ACC112 (cell line): ENCODE measurements at regions not wholly inside any gene's neighbourhood (a gene's known extent, or its start where the extent isn't known, plus 50 kb on each side); places are given as distances from the start of the nearest gene placed in this dataset.
A peak's percentile ranks its signal among the peaks of the same experiment; 100 is the strongest.
"Not testable (repeated sequence)": the region's sequence is repeated elsewhere in the genome, so short reads cannot be mapped to it uniquely, and the experiment has no call there.

Experiments
- H2AFZ ChIP-seq: fragments of 200-600 bp; sonication (generic); one replicate; pipeline ENCODE4 v1.6.0; 2017; ENCODE audit warnings: antibody characterized with exemption, low read length; ENCODE audit not compliant: unreplicated experiment
- H3K27ac ChIP-seq: fragments of 200-600 bp; sonication (generic); 2 replicates; pipeline ENCODE4 v1.5.1; 2014; ENCODE audit warnings: low read depth, mild to moderate bottlenecking, antibody characterized with exemption, low read length, moderate library complexity
- H3K27me3 ChIP-seq: fragments of 200-600 bp; sonication (generic); 2 replicates; pipeline ENCODE4 v1.6.1; 2014; ENCODE audit warnings: mild to moderate bottlenecking, antibody characterized with exemption, low read length, moderate library complexity, mixed read lengths; ENCODE audit not compliant: insufficient read depth
- H3K36me3 ChIP-seq: fragments of 200-600 bp; sonication (generic); 2 replicates; pipeline ENCODE4 v1.6.1; 2016; ENCODE audit warnings: mild to moderate bottlenecking, antibody characterized with exemption, low read length, moderate library complexity, mixed read lengths; ENCODE audit not compliant: insufficient read depth
- H3K4me1 ChIP-seq: fragments of 200-600 bp; sonication (generic); one replicate; pipeline ENCODE4 v1.6.1; 2016; ENCODE audit warnings: low read length, mixed read lengths; ENCODE audit not compliant: insufficient read depth, unreplicated experiment, control insufficient read depth
- H3K4me3 ChIP-seq: fragments of 200-600 bp; sonication (generic); 2 replicates; pipeline ENCODE4 v1.5.1; 2014; ENCODE audit warnings: mild to moderate bottlenecking, low read depth, low read length
- H3K79me2 ChIP-seq: fragments of 200-600 bp; sonication (generic); one replicate; pipeline ENCODE4 v1.6.0; 2016; ENCODE audit warnings: low read length; ENCODE audit not compliant: control insufficient read depth, unreplicated experiment, insufficient read depth

DNA sequence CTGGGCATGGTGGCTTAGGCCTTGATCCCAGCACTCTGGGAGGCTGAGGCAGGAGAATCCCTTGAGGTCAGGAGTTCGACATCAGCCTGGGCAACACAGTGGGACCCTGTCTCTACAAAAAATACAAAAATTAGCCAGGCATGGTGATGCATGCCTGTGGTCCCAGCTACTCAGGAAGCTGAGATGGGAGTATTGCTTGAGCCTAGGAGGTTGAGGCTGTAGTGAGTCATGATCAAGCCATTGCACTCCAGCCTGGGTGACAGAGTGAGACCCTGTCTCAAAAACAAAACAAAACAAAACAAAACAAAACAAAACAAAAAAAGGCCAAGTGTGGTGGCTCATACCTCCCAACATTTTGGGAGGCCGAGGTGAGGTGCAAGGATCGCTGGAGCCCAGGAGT is 111.8 kb upstream of the XPO1 start:
- not testable (repeated sequence) for H3K27me3 ChIP-seq, H3K27ac ChIP-seq, H3K4me1 ChIP-seq, H3K79me2 ChIP-seq, H2AFZ ChIP-seq, H3K36me3 ChIP-seq, H3K4me3 ChIP-seq

DNA sequence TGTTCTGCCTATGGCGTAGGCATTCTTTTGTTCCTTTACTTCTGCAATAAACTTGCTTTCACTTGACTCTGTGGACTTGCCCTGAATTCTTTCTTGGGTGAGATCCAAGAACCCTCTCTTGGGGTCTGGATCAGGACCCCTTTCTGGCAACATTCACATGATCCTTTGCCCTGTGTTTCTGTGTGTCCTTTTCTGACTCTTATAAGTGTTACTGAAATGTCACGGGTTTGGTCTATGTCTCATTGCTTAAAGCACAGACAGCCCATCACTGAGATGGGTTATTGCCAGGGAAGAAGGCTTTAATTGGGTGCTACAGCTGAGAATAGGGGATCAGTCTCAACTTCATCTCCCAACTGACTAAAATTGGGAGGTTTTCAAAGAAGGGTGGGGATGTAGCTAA is 110.9 kb upstream of the XPO1 start:
- no peaks in the 10 kb centered on the region for H3K27me3 ChIP-seq
- no peaks in the 10 kb centered on the region for H3K79me2 ChIP-seq
- no peak overlapping the region for H3K27ac ChIP-seq
- peaks cover 6% of the 10 kb centered on the region for H3K4me1 ChIP-seq
- H3K4me3 ChIP-seq: no peak overlapping the region
- H2AFZ ChIP-seq: no peak overlapping the region
- H3K36me3 ChIP-seq: no peaks in the 10 kb centered on the region

DNA sequence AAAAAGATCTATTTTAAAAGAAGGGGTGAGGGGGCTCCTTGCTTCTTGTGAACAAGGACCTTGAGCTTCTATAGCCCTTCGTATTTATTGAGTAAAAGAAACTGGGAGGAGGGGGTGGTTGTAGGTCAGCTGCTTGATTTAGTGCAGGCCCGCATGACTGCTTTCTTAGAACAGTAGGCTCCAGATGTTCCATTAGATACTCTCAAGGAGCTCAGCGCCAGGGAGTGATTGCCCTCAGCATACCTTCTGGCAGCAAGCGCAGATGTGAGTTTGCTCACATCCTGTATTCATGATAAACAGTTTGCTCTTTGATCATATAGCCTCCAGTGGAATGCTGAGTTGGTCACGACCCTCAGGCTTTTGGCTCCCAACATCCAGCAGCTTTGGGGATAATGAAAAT is 108.9 kb upstream of the XPO1 start:
- Histone ChIP-seq H2AFZ (no peak overlapping the region), H3K79me2 (no peaks in the 10 kb centered on the region), H3K27me3 (no peaks in the 10 kb centered on the region), H3K36me3 (no peaks in the 10 kb centered on the region), H3K4me3 (no peak overlapping the region), H3K27ac (no peak overlapping the region), H3K4me1 (peaks cover 6% of the 10 kb centered on the region)

DNA sequence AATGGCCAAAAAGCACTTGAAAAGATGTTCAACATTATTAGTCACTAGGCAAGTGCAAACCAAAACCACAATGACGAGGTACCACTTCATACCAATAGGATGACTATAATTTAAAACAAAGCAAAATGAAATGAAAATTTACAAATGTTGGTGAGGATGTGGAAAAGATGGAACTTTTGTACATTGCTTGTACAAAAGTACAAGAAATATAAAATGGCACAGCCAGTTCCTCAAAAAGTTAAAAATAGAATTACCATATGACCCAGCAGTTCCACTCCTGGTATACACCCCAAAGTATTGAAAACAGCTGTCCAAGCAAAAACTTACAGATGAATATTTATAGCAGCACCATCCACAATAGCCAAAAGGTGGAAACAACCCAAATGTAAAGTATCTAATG is 107.8 kb upstream of the XPO1 start:
- Histone ChIP-seq H3K4me1 (peaks cover 6% of the 10 kb centered on the region), H2AFZ (peak overlapping the region; percentile 67), H3K36me3 (no peaks in the 10 kb centered on the region), H3K4me3 (peak overlapping the region; percentile 33; the same call in 1 of the 2 replicates), H3K27me3 (no peaks in the 10 kb centered on the region), H3K27ac (peak overlapping the region; percentile 90), H3K79me2 (no peaks in the 10 kb centered on the region)

DNA sequence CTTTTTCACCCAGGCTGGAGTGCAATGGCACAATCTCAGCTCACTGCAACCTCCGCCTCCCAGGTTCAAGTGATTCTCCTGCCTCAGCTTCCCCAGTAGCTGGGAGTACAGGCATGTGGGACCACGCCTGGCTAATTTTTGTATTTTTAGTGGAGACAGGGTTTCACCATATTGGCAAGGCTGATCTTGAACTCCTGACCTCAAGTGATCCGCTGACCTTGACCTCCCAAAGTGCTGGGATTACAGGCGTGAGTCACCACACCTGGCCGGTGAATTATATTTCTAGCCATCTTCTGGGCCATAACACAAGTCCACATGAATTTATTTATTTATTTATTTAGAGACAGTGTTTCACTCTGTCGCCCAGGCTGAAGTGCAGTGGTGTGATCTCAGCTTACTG is 105.0 kb upstream of the XPO1 start:
- H3K36me3 ChIP-seq, H3K27me3 ChIP-seq, H3K4me3 ChIP-seq, H3K79me2 ChIP-seq, H2AFZ ChIP-seq, H3K27ac ChIP-seq, H3K4me1 ChIP-seq: not testable (repeated sequence)

DNA sequence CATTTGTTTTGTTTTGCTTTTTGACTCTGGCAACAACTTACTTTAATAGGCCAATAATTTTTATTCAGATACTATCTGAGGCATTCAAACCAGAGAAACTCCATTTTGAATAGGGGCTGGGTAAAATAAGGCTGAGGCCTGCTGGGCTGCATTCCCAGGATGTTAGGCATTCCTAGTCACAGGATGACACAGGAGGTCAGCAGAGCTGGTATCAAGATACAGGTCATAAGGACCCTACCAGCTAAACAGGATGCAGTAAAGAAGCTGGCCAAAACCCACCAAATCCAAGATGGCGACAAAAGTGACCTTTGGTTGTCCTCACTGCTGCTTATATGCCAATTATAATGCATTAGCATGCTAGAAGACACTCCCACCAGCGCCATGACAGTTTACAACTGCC is 102.2 kb upstream of the XPO1 start:
- Histone ChIP-seq H3K79me2 (no peaks in the 10 kb centered on the region), H2AFZ (peak overlapping the region; percentile 3), H3K27ac (no peak overlapping the region), H3K4me3 (no peak overlapping the region), H3K36me3 (no peaks in the 10 kb centered on the region), H3K27me3 (no peaks in the 10 kb centered on the region), H3K4me1 (peaks cover 11% of the 10 kb centered on the region)

DNA sequence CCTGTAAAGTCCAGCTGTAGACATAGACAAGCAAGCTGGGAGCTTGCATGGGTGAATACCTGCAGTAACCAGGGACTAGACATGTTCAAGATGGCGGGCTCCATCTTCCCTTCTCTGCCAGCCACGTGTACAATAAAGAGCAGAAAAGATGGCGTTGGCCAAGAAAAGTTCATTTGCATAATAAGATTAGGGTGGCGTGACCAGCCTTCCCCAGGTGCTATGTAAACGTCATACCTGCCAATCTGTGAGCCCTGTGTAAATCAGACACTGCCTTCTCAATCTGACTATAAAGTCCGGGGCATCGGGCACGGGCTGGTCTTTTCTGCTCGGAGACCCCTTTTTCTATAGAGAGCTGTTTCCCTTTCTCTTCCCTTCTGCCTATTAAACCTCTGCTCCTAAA is 101.6 kb upstream of the XPO1 start:
- Histone ChIP-seq H3K36me3 (no peaks in the 10 kb centered on the region), H3K4me1 (peaks cover 11% of the 10 kb centered on the region), H3K79me2 (no peaks in the 10 kb centered on the region), H2AFZ (no peak overlapping the region), H3K27ac (no peak overlapping the region), H3K4me3 (no peak overlapping the region), H3K27me3 (no peaks in the 10 kb centered on the region)

DNA sequence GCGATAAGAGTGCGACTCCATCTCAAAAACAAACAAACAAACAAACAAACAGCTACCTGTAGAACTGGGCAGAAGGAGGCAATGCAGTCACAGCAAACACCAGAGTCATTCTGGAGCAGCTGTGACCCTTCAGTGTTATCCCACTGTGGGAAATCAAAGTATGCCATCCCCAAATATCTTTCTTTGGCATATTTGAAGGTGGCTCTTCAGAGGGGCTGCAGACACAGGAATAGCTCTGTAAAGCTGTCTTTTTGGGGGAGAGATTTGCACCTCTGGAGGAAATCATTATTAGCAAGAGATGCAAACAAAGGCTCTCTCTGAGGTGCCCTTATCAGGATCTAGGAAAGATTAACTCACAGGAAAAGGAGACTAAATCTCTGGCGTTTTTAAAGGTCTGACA is 98.5 kb upstream of the XPO1 start:
- Histone ChIP-seq H3K4me3 (no peak overlapping the region), H3K27me3 (no peaks in the 10 kb centered on the region), H3K4me1 (peaks cover 11% of the 10 kb centered on the region), H3K27ac (no peak overlapping the region), H2AFZ (no peak overlapping the region), H3K79me2 (no peaks in the 10 kb centered on the region), H3K36me3 (no peaks in the 10 kb centered on the region)

DNA sequence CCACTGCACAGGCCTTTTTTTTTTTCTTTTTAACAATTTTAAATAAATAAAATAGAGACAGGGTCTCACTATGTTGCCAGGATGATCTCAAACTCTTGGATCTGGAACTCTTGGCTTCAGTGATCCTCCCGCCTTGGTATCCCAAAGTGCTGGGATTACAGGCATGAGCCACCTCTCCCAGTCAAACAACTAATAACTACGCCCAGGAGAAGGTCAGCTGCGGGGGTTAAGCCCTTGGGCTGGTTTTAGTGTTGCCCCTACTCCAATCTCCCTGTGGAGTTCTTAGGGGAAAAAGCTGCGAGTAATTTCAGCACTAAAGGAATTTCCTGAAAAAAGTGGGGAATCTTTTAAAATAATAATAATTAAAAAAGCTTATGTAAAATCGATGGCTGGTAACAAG is 96.4 kb upstream of the XPO1 start:
- H3K36me3 ChIP-seq: no peaks in the 10 kb centered on the region
- H3K27ac ChIP-seq: no peak overlapping the region
- peaks cover 7% of the 10 kb centered on the region for H3K4me1 ChIP-seq
- H3K4me3 ChIP-seq: no peak overlapping the region
- H2AFZ ChIP-seq: no peak overlapping the region
- no peaks in the 10 kb centered on the region for H3K27me3 ChIP-seq
- no peaks in the 10 kb centered on the region for H3K79me2 ChIP-seq

DNA sequence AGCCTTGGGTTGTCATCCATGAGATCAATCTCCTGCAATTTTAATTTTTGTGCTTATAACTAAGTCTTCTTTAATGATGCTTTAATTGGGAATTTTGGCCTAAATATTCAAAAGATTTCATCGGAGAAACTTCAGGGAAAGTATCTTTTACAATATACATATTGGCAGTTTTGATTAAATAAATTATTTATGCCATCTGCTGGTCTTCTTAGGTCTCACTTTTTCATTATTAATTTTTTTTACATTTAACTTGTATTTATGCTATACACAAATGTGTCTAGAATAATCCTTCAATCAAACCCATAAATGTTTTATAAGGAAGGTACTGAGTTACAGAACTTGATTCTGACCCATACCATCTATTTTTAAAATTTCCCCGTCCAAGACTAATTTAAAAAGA is 95.1 kb upstream of the XPO1 start:
- Histone ChIP-seq H3K27ac (no peak overlapping the region), H3K4me3 (no peak overlapping the region), H3K36me3 (no peaks in the 10 kb centered on the region), H3K27me3 (no peaks in the 10 kb centered on the region), H3K79me2 (no peaks in the 10 kb centered on the region), H2AFZ (no peak overlapping the region), H3K4me1 (peaks cover 7% of the 10 kb centered on the region)

DNA sequence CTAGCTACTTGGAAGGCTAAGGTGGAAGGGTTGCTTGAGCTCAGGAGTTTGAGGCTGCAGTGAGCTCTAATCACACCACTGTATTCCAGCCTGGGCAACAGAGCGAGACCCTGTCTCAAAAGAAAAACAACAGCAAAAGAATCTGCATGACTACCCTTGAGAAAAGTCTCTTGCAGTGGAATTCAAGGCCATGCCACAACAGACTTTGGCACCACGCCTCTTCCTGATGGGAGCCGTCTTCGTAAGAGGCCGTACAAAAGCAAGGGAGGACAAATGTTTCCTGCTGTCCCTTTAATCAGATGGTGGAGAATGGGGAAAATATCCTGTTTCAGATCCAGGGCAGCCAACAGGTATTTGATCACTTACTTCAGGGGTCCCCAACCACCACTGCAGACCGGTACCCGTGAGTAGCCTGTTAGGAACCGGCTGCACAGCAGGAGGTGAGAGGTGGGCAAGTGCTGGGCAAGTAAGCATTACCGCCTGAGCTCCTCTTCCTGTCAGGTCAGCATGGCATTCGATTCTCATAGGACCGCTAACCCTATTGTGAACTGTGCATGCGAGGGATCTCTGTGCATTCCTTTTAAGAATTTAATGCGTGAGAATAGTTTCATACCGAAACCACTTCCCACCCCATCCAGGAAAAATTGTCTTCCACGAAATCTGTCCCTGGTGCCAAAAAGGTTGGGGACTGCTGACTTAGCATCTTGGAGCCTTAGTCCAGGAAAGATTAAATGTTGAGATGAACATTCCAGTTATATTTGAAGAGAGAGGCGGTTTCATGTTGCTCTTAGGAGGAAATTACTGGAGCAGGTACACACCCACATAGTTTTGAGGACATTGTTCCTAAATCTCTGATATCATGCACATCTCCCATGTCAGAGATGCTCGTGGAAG is 94.4 kb upstream of the XPO1 start:
- Histone ChIP-seq H3K4me3 (no peak overlapping the region), H3K36me3 (no peaks in the 10 kb centered on the region), H3K79me2 (no peaks in the 10 kb centered on the region), H3K4me1 (peaks cover 7% of the 10 kb centered on the region), H3K27me3 (no peaks in the 10 kb centered on the region), H3K27ac (no peak overlapping the region), H2AFZ (no peak overlapping the region)
